Germinal center (tissue), 1 donor: ENCODE measurements at regions not wholly inside any gene's neighbourhood (a gene's known extent, or its start where the extent isn't known, plus 50 kb on each side); places are given as distances from the start of the nearest gene placed in this dataset.

Source experiments
- DNase-seq: peaks from one replicate; pipeline ENCODE4 v3.0.0; 2012; ENCODE audit warnings: mixed read lengths, low spot score

- no peak for DNase-seq
These were observed 260.4 kb downstream of the GALC start for GRCh38 chr14:87732562-87732961.

DNA sequence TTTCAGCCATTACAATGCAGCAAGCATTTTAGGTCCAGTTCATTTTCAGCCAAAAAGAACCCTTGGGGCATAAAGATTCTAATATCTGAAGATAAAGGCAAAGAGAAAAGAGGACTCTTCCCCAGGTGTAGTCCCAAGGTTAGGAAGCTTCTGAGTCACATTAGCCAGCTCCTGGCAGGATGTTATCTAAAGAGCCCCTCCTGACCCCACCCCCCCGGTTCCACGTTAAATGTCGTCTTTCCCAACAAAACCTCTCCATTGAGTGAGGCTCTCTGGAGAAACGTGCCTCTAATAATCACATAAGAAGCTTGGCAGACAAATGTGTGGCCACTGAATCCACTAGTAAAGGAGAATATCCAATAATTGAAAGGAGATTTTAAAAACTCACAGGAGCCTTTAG, 267.7 kb downstream of the GALC start:
- no peak for DNase-seq

GRCh38 chr14:87712396-87713090, 280.4 kb downstream of the GALC start:
- DNase-seq = no peak

- no peak for DNase-seq
These were observed 287.5 kb downstream of the GALC start for GRCh38 chr14:87705439-87705896.

DNA sequence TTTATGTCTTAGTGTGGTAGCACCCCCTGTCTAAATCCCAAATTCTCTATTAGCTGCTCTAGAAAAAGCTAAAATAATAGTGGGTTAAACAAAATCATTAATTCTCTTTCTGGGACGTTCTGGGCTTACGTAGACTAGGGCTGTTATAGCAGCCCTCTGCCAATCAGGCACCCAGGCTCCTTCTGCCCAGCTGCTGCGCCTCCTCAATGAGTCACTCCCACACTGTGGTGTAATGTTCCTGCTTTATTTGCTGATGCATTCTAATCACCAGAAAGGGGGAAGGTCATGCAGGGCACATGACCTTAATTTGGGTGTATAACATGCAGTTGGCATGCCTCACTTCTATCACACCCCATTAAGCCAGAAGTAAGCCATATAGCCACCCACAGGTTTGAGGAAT, 294.5 kb downstream of the GALC start:
- DNase-seq = no peak

- no peak for DNase-seq
These were observed 296.5 kb downstream of the GALC start for GRCh38 chr14:87696485-87696884.

- no peak for DNase-seq
These were observed 301.7 kb downstream of the GALC start for GRCh38 chr14:87691042-87691881.

GRCh38 chr14:87690076-87690613, 302.8 kb downstream of the GALC start:
- DNase-seq = no peak

- no peak for DNase-seq
These were observed 304.5 kb downstream of the GALC start for GRCh38 chr14:87688524-87688923.

GRCh38 chr14:87687420-87687819, 305.6 kb downstream of the GALC start:
- no peak for DNase-seq

- no peak for DNase-seq
These were observed 306.2 kb downstream of the GALC start for GRCh38 chr14:87686746-87687145.

DNA sequence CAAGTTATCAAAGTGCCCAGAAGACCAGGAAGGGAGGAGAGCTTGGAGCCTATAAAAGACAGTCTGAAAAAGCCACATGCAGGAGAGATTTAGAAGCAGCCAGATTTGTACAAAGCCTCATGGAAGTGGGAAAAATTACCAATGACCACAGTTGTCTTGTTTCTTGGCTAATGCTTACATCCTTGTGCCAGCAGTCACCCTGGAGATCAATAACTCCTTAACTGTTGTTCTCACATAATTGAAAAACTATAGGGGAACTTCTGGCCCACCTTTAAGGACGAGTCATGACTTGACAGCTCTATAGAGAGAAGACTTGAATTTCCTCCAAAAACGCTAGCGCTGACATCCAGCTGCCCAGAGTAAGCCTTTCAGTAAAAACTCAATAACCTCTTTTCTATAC, 313.1 kb downstream of the GALC start:
- DNase-seq = no peak

DNA sequence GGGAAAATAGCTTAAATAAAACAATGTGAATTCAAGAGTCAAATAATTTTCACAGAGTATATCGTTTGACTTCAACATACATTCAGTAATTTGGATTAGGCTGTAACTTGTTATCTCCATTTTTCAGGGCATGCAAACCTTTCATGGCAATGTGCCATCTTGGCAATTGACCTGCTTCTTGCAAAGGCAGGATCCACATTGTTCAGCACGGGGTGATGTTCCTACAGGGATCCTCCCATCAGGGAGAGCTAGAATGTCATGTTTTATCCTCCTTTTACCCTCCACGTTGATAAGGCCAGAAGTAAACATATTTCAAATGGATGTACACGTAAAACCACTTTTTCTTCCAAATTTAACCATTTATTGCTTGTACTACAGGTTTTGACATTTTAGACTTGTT, 314.4 kb downstream of the GALC start:
- DNase-seq = no peak

DNA sequence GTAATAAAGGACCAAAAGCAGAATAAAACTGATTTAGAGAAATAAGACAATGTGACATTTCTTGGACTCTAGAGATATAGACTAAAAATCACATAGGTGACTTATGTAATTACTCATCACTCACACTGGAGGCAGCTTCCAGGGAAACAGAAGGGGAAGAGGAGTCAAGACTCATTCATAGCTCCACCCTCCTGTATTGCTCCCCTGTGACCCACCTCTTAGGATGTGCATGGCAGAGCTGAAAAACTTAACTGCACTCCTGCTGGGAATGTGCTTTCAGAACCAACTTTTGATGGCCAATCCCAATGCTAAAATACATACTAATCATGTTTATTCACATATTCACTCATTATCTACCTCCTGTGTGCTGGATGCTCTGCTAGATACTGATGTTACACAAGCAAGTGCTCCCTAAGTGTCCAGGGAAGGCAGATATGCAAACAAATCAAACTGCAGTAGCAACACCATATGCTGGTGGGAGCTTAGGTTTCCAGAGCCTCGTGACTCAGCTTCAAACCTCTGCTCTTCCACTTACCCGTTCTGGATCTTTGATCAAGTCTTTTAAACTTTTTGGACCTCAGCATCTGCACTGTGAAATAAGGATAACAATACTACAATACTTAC, 316.1 kb downstream of the GALC start:
- no peak for DNase-seq

GRCh38 chr14:87667659-87668058, 325.3 kb downstream of the GALC start:
- no peak for DNase-seq

- DNase-seq = no peak
These were observed 336.7 kb downstream of the GALC start for GRCh38 chr14:87656315-87656714.

GRCh38 chr14:87652278-87652677, 340.7 kb downstream of the GALC start:
- no peak for DNase-seq

DNA sequence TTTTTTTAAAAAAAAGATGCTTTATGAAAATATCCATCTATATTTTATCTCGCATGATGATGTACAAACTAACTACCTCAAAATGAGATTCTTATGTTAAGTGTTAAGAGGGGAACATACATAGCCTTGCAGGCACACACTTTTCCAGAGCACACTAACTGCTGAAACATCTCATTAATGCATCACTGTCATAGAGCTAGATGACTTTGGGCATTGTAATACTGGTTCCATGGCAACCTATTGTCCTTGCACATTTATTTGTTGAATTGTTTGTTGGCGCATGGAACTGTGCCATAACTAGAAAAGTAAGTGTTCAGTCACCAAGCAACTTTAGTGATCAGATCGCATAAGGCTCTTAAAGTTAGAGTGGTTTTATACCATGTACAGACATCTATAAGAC, 348.3 kb downstream of the GALC start:
- DNase-seq = no peak

DNA sequence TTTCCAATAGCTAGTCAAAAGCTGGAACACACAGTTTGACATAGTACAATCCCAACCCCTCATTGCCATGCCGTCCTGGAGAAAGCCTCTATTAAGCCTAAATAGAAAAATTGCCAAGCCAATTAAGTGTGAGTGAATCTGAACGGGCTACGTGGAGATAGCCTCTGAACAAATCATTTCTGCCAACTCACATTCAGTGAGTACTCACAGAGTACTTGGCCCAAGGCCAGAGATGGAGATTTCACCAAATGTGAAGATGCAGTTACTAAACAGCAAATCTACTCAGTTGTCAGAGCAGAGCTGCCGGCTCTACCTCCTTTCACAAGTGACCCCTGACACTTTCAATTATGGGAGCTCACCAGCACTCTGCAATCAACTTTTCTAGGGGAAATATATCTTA, 350.0 kb downstream of the GALC start:
- DNase-seq = no peak

- DNase-seq = no peak
These were observed 352.4 kb downstream of the GALC start for GRCh38 chr14:87640553-87640952.

DNA sequence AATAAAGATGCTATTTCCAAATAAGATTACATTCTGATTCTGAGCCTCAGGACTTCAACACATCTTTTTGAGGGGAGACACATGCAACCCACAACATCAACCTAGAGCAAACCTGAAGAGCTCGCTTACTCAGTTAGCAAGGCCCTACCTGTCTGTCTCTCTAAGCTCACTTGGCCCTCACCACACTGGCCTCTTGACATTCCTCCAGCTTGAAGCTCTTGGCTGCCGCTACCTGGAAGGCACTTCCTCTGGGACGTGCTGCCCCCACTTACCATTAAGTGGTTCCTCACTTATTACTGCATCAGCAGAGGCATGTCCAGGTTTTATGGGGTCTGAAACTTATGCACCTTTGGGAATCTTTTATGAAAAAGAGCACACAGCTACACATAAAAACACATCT, 354.8 kb downstream of the GALC start:
- DNase-seq = no peak

GRCh38 chr14:87635442-87635841, 357.5 kb downstream of the GALC start:
- DNase-seq = no peak

DNA sequence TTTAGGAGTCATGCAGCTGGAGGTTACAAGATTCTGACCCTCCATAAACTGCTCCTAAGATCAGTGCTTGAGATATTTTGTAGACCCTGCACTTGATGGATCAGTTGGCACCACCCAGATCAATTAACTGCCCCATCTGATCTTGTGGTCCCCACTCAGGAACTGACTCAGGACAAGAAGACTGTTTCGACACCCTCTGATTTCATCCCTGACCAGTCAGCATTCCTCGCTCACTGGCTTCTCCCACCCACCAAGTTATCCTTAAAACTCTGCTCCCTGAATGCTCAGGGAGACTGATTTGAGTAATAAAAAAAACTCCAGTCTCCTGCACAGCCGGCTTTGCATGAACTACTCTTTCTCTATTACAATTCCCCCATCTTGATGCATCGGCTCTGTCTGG, 360.2 kb downstream of the GALC start:
- DNase-seq = no peak
